22Rv1 (cell line): ENCODE measurements at regions not wholly inside any gene's neighbourhood (a gene's known extent, or its start where the extent isn't known, plus 50 kb on each side); places are given as distances from the start of the nearest gene placed in this dataset.
A peak's percentile ranks its signal among the peaks of the same experiment; 100 is the strongest.
"Not testable (repeated sequence)": the region's sequence is repeated elsewhere in the genome, so short reads cannot be mapped to it uniquely, and the experiment has no call there.

Experiments used
- H3K27ac ChIP-seq: fragments of 450-650 bp; 2 replicates; pipeline ENCODE4 v1.5.1; 2017
- ZFX ChIP-seq: fragments of 450-650 bp; IDR thresholded peaks from 2 replicates; pipeline ENCODE4 v1.6.1; 2017; ENCODE audit warnings: antibody characterized with exemption, borderline replicate concordance
- TF ChIP-seq, protein P1 (sequence below): fragments of 450-650 bp; IDR thresholded peaks from 2 replicates; pipeline ENCODE4 v1.5.1; 2017; ENCODE audit warnings: mild to moderate bottlenecking

GRCh38 chr7:65582518-65583119 lies 209.0 kb downstream of the ZNF92 start:
- not testable (repeated sequence) for H3K27ac ChIP-seq

- H3K27ac ChIP-seq: not testable (repeated sequence)
These were observed 228.8 kb downstream of the ZNF92 start for GRCh38 chr7:65602495-65602894.

DNA sequence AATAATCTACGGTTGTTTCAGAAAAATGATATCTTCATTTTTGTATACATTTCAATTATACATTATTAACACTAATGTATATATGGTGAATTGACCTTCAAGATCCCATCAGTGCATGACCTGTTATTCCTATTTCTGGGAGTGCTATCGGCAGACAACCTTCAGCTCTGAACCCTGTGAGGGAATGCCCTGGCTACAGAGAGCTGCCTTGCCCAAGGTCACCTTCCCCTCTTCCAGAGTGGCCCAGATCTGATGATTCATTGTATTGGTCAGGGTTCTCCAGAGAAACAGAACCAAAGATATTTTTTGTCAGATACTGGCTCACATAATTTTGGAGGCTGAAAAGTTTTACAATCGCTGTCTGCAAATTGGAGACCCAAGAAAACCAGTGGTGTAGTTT lies 235.5 kb downstream of the ZNF92 start:
- no peak for TF ChIP-seq ZFX
- TF ChIP-seq, protein P1, sequence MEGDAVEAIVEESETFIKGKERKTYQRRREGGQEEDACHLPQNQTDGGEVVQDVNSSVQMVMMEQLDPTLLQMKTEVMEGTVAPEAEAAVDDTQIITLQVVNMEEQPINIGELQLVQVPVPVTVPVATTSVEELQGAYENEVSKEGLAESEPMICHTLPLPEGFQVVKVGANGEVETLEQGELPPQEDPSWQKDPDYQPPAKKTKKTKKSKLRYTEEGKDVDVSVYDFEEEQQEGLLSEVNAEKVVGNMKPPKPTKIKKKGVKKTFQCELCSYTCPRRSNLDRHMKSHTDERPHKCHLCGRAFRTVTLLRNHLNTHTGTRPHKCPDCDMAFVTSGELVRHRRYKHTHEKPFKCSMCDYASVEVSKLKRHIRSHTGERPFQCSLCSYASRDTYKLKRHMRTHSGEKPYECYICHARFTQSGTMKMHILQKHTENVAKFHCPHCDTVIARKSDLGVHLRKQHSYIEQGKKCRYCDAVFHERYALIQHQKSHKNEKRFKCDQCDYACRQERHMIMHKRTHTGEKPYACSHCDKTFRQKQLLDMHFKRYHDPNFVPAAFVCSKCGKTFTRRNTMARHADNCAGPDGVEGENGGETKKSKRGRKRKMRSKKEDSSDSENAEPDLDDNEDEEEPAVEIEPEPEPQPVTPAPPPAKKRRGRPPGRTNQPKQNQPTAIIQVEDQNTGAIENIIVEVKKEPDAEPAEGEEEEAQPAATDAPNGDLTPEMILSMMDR: no peak
- H3K27ac ChIP-seq: no peak overlapping the region

- not testable (repeated sequence) for H3K27ac ChIP-seq
These were observed 240.1 kb downstream of the ZNF92 start for GRCh38 chr7:65613644-65614289.

DNA sequence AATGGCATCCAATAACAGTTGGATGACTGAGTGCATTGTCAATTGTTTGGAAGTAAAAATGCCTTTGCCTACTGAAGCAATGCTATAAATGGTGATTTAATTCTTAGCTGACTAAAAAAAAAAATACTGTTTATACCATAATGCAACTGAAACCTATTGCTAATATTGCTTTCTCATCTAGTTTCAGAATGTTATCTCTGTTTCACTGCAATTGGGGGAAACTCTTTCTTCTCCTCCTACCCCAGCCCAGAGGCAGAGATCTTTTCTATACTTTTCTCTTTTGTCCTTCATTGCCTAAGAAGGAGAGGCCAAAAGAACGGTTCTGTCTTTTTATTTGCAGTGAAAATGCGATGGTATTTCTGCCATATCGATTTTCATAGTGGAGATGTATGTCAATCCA lies 242.5 kb downstream of the ZNF92 start:
- not testable (repeated sequence) for H3K27ac ChIP-seq

DNA sequence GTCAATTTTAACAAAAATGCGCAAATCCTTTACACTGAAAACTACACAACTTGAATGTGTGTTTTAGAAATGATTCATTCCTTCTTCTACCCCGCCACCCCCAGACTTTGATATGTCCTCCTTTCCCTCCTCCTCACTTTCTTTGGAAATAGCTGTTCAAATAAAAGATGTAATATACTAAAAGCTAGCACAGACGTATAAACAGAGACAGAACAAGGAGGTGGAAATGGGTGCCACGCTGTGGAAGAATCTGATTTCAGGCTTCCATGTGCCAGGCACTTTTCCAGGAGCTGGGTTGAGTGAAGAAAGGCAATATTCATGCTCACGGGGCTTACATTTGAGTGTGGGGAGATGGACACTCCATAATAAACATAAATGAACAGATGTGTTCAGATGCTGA lies 246.6 kb downstream of the ZNF92 start:
- not testable (repeated sequence) for H3K27ac ChIP-seq

DNA sequence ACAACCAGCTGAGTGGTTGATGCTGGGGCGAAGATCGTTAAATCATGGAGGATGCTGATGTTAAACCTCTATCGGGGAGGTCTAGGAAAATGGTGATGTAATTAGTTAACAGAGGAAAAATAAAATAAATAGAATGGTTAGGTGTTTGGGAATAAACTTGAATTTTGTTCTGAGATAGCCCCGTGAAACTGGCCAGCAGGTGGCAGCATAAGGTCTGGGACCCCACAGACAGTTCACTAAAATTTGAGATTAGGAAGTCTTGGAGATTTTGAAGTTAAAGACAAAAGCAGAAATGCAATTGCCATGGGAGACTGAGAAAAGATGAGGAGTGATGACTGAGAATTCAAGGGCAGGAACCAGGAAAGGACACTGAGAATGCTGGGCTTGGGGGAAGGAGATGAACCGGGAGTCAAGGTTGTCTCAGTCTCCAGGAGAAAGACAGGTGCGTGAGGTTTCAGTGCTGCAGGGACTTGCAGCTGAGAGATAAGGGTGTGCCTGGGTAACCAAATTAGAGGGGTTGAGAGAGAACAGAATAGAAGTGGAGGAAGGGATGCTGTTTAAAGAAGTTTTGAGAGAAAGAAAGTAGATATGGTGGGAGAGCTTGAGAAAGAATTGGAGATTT lies 248.0 kb downstream of the ZNF92 start:
- H3K27ac ChIP-seq: not testable (repeated sequence)
- TF ChIP-seq, protein P1: peak; percentile 78

GRCh38 chr7:65631236-65631635 lies 241.6 kb upstream of the VKORC1L1 start:
- not testable (repeated sequence) for H3K27ac ChIP-seq

DNA sequence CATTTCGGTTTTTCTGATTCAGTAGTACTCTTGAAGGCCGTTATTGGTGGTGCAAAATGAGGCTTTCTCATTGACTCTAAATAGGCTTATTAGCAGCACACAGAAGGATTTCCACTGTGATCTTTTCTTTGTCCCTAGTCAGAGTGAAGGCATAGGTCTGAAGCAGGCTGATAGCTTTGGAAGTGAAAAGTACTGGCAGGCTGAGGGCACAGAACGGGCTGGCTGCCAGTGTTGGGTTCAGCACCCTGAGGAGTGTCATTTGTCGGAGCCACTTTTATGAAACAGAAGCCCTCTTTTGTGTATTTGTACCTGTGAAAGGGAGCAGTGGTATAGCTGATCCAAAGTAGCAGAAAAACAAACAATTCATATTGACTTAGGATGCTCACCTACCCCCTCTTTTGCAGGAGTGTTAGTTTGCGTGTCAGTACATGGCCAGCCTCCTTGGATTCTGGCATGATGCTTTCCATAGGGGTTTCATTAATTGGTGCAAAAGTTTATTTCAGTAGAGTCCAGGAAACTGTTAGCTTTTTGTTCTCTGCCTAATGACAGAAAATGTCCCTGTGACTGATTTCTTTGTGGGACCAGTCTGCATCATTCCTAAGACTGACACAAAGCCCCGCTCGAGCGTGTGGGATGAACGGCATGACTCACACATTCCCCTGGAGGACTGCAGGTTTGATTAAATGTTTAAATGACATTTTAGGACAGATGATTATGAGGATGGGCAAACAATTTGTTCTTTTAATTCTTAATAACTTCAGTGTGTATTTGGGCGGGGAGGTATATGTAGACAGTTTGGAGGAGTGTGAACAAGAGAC lies 239.1 kb upstream of the VKORC1L1 start:
- not testable (repeated sequence) for H3K27ac ChIP-seq

DNA sequence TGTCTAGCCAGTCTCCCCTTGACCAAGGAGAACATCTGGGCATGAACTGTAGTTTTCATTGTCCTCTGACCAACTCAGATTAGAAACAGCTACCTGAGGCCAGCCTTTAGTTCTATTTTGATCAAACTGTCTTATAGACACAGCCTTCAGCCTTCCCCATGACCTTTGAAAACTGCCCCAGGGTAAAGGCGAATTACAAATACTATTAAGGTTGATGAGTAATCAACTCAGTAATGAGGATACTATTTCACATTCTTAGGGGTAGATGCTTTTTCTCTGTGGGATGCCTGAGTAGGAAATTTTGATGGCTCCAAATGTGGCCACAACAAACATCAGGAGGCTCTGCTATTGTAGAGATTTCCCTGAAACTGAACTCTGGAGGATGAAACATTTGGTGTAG lies 234.0 kb upstream of the VKORC1L1 start:
- H3K27ac ChIP-seq: not testable (repeated sequence)

DNA sequence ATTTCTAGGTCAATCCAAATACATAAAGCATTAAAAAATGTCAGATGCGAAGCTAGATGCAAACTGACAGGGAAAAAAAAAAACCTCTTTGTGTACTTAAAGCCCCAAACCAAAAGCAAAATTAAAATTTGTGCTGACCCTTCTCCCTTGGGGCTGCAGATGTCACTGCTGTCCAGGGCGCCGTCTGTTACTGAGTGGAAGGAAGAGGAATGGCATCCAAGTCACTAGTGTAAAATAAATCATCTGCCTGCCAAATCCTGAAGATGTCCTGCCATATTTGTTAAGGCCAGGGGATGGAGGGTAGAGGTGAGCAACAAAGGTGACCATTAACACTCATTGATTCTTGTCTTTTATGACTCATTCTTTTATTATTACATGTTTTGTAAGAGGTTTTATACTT lies 233.2 kb upstream of the VKORC1L1 start:
- H3K27ac ChIP-seq: not testable (repeated sequence)

GRCh38 chr7:65643498-65643897 lies 229.4 kb upstream of the VKORC1L1 start:
- H3K27ac ChIP-seq: not testable (repeated sequence)

DNA sequence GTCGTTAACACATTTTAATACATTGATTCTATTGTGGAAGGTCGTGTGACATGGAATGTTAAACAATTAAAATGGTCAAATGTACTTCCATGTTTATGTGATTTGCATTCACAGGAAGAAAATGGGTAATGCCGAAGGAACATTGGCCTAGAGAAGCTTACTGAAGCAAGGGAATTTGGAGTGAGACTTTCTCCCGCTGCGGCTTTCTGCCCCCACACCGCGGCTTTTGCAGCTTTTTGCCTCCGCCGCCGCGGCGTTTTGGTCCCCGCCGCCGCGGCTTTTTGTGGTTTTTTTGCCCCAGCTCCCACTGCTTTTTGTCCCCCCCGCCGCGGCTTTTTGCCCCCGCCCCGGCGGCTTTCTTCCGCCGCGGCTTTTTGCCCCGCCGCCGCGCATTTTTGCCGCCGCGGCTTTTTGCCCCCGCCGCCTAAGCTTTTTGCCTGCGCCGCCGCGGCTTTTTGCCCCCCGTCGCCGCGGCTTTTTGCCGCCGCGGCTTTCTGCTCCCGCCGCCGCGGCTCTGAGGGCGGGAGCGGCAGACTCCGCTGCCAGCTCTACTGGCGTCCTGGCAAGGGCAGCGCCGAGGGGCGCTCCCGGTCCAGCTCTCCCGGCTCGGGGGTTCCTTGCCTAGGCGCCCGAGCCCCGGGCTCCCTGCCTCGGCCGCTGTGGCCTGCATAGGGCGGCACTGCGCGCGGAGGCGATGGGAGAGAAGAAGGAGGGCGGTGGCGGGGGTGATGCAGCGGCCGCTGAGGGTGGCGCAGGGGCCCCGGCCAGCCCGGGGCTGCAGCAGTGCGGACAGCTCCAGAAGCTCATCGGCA lies 225.5 kb upstream of the VKORC1L1 start:
- not testable (repeated sequence) for H3K27ac ChIP-seq

DNA sequence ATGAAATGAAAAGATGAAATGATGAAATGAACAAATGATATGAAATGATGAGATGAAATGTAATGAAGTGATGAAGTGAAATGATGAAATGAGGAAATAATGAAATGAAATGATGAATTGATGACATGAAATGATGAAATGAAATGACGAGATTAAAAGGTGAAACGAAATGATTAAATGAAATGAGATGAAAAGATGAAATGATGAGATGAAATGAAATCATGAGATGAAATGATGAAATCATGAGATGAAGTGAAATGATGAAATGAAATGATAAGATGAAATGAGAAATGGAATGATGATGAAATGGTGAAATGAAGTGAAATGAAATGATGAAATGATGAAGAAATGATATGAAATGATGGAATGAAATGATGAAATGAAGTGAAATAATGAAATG lies 221.7 kb upstream of the VKORC1L1 start:
- H3K27ac ChIP-seq: not testable (repeated sequence)

DNA sequence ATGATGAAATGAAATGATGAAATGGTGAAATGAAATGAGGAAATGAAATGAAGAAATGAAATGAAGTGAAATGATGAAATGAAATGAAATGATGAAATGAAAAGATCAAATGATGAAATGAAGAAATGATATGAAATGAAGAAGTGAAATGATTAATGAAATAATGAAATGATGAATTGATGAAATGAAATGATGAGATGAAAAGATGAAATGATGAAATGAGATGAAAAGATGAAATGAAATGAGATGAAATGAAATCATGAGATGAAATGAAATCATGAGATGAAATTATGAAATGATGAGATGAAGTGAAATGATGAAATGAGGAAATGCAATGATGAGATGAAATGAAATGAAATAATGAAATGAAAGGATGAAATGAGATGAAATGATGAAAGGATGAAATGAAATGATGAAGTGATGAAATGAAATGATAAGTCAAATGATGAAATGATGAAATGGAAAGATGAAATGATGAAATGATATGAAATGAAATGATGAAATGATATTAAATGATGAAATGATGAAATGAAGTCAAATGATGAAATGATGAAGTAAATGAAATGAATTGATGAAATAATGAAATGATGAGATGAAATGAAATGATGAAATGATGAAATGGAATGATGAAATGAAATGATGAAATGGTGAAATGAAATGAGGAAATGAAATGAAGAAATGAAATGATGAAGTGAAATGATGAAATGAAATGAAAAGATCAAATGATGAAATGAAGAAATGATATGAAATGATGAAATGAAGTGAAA lies 220.9 kb upstream of the VKORC1L1 start:
- not testable (repeated sequence) for H3K27ac ChIP-seq

DNA sequence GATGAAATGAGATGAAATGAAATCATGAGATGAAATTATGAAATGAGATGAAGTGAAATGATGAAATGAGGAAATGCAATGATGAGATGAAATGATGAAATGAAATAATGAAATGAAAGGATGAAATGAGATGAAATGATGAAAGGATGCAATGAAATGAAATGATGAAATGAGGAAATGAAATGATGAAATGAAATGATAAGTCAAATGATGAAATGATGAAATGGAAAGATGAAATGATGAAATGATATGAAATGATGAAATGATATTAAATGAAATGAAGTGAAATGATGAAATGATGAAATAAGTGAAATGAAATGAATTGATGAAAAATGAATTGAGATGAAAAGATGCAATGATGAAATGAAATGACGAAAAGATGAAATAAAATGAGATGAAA lies 220.2 kb upstream of the VKORC1L1 start:
- H3K27ac ChIP-seq: not testable (repeated sequence)

- not testable (repeated sequence) for H3K27ac ChIP-seq
These were observed 216.2 kb upstream of the VKORC1L1 start for GRCh38 chr7:65656494-65657188.
